ENCODE measurements at regions not wholly inside any gene's neighbourhood (a gene's known extent, or its start where the extent isn't known, plus 50 kb on each side); places are given as distances from the start of the nearest gene placed in this dataset.
"Not testable (repeated sequence)": the region's sequence is repeated elsewhere in the genome, so short reads cannot be mapped to it uniquely, and the experiment has no call there.

DNA sequence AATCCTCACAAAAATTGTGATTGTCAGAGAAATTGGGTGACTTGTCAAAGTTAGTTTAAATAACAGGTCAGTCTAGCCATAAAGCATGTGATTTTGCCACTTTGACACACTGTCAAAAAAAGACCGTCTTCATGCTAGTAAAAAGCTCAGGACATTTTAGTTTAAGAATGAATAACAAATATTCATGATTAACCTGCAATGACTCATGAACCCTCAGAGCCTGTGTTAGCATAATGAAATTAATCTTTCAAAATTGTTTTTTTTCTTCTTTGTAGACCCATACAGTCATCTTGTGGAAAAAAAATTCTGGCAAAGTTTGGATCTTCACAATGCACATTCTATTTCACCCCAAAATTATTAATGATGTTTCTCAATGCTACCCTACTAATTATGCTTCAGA lies 255.2 kb upstream of the POT1 start:
- DNase-seq (ENCODE audit: insufficient read length, low spot score) (no peak), FAIRE-seq (no peak)

DNA sequence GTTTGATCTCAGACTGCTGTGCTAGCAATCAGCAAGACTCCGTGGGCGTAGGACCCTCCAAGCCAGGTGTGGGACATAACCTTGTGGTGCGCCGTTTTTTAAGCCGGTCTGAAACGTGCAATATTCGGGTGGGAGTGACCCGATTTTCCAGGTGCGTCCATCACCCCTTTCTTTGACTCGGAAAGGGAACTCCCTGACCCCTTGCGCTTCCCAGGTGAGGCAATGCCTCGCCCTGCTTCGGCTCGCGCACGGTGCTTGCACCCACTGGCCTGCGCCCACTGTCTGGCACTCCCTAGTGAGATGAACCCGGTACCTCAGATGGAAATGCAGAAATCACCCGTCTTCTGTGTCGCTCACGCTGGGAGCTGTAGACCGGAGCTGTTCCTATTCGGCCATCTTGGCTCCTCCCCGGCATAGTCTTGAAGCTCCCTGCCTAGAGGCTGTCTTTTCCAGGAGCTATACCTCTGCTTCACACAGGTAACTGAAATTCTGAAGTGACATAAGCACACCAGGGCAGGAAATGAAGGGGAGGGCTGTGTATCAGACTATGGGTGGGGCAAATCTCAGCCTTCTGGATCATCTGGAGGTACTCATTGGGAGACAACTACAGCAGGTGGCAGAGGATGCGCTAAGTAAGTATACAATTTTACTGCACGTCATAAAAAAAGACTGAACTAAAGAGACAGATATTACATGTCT lies 252.1 kb upstream of the POT1 start:
- not testable (repeated sequence) for DNase-seq (ENCODE audit: insufficient read length, low spot score); FAIRE-seq

DNA sequence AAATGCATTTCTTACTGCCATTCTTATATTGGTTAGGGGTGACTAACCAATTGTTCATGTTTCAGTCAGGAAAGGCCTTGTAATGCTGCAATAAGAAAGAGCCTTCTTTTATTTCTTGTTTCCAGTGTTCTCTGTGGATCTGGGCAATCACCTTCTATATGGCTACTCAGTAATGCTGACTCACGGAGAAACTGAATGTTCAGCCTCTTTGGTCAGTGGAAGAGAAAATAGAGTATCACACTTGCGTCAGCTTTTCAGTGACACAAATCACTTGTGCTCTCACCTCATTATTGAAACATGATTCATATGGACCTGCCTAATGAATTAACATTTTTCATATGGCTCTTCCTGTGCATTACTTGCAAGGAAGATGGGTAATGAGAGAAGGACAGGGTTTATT lies 243.9 kb upstream of the POT1 start:
- FAIRE-seq, result no peak
- no peak for DNase-seq (ENCODE audit: insufficient read length, low spot score)

DNA sequence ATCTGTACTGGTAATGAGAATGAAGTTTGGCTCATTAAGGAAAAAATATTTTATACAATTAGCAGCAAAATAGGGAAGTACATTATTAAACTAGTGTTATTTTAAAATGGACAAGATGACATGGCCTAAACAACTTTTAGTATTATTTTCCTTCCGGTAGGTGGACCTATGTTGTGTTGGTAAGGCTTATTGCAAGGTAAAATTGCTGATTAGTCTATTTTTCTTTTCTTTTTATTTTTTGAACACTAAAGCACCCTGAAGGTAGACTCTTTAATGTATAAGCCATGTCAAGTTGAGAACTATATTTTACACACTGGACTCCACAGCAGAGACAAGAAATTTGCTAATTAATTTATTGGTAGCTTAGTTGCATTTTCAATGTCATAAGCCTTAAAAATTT lies 239.5 kb upstream of the POT1 start:
- FAIRE-seq (no peak), DNase-seq (ENCODE audit: insufficient read length, low spot score) (no peak)

DNA sequence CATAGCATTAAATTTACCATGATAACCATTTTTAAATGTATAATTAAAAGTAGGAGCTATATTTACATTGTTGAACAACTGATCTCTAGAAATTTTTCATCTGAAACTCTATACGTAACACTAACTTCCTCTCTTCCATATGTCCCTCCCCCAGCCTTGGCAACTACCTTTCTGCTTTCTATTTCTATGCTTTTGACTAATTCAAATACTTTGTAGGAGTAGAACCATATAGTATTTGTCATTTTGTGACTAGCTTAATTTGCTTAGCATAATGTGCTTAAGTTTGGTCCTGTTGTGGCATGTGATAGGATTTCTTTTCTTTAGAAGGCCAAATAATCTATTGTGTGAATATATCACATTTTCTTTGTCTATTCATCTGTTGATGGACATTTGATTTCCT lies 225.3 kb upstream of the POT1 start:
- DNase-seq (ENCODE audit: insufficient read length, low spot score), result no peak
- no peak for FAIRE-seq

DNA sequence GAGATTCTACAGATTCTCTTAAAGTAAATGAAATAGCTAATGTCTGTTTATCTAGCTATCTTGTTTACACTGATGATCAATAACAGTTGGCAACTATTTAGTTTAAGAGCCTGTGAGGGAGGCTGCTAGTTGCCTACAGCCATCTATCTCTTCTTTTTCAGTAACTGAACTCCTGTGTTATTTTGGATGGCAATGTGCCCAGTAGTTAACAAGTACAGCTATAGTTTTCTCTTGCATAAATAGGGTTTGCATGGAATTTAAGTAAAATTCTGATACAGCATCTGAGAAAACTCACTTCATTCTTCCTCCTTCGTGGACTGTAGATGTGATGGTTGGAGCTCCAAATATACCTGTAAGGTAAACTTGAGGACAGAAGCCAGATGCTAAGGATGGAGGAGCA lies 219.5 kb upstream of the POT1 start:
- DNase-seq (ENCODE audit: insufficient read length, low spot score) (no peak), FAIRE-seq (no peak)

DNA sequence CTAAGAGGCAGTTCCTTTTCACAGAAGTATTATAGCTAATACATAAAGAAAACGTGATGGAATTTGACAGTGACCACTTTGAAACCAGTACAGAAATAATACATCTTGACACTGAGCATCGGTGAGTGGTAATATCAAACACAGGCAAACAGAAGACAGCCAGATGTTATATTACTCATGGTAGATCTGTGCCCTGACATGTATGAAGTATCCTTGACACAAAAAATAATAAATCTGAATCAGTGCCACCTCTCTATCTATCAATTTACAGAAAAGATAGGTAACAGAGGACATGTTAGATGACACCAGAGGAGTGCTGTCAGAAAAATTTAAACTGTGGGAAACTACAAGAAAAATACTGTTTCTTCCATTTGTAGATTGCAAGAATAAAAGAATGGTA lies 217.4 kb upstream of the POT1 start:
- no peak for DNase-seq (ENCODE audit: insufficient read length, low spot score)
- FAIRE-seq, result no peak

DNA sequence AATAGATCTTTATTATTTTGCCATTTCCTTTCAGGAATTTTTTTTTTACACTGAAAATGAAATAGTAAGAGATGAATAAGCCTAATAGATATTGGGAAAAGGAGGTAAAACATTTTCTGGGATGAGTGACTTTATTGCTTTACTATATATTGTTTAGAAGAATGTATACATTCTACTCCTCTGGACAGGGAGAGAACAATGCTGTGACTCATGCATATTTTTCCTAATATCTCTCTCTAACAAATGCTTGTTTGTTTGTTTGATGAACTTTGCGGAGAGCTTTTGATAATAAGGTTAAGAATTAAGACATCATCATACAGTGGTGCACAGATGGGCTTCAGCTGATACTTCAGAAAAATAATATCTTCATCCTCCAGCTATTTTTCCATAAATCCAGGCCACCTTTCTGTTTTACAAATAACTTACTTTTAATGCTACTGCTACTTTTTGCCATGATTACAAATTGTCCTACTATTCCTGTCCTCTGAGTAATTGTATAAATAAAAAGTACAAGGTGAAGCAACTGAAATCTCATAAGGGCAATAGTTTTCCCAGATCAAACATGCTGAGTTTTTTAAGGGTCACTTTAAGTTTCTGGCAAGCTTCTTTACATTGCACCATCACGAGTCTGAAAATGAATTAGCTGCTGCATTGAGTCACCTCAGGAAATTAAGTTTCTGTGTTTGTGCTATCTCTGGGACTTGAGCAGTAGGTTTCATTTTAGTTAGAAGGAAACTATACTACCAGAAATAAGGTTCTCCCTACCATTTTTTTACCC lies 207.3 kb upstream of the POT1 start:
- FAIRE-seq (no peak), DNase-seq (ENCODE audit: insufficient read length, low spot score) (no peak)

DNA sequence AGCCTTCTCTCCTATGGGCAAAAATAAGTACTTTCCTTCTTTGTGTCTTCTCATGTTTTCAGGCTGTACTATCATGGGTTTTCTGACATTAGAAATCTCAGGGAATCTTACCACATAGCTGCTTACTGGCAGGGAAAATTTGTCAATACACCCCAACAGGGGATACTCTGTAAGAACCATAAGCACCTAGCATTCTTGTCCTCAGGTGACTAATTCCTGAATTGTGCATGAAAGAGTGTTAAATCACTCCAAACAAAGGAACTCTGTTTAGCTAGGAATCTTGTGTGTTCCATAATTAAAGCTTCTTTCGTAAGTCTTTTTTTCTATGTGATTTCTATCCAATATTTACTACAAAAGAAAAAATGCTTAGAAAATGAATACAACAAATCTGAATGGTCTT lies 206.7 kb upstream of the POT1 start:
- DNase-seq (ENCODE audit: insufficient read length, low spot score) (no peak), FAIRE-seq (no peak)

DNA sequence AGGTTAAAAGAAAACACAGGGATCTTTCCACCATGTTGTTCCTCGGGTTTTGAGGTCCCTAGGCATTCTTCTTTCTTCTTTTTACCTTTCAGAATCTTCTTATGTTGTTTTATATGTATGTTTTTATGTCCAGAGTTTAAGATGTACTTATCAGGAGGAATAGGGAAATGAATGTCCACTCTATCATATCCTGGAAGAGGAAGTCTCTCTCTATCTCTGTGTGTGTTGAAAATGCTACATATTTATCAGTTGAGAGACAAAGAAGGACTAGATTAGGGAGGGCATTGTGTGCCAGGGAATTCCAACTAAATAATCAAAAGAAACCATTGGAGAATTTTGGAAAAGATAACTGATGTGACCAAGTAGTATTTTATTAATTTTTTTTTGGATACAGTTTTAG lies 200.5 kb upstream of the POT1 start:
- DNase-seq (ENCODE audit: insufficient read length, low spot score) (no peak), FAIRE-seq (no peak)

DNA sequence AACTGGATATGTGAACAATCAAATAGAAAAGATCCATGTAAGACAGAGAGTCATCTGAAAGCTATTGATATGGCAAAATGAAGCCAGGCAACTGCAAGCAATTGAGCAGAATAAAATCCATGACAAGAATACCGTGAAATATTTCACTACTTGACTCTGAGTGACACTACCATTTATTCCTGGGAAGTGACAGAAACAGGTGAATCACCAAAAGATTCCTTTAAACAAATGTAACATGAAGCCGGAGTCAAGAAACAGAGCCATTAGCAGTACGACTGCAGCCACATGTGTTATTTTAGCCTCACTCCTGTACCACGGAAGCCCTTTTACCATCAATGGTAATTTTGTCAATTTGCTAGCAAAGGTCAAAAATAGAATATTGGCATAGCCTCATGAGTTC lies 197.7 kb upstream of the POT1 start:
- FAIRE-seq, result no peak
- DNase-seq (ENCODE audit: insufficient read length, low spot score), result no peak

DNA sequence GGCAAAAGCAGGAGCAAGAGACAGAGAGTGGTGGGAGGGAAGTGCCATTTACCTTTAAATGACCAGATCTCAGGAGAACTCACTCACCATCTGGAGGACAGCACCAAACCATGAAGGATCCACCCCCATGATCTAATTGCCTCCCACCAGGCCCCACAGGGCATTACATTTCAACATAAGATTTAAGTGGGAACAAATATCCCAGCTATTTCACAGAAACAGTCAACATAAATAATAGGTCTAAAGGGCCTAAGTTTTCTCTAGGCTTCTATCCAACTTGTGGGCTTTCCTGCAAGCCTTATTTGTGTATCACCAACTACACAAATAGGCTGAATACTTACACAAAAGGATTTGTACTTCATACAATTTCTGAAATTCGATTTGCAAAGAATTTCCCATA lies 196.8 kb upstream of the POT1 start:
- FAIRE-seq (no peak), DNase-seq (ENCODE audit: insufficient read length, low spot score) (no peak)

DNA sequence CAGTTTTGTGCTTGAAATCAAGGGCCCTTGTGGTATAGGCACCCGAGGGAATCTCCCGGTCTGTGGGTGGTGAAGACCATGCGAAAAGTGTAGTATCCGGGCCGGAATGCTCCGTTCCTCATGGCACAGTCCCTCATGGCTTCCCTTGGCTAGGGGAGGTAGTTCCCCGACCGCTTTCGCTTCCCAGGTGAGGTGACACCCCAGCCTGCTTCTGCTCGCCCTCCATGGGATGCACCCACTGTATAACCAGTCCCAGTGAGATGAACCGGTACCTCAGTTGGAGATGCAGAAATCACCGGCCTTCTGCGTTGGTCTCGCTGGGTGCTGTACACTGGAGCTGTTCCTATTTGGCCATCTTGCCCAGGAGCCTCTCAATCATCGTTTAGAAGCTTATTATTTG lies 195.7 kb upstream of the POT1 start:
- no peak for DNase-seq (ENCODE audit: insufficient read length, low spot score)
- FAIRE-seq, result no peak

DNA sequence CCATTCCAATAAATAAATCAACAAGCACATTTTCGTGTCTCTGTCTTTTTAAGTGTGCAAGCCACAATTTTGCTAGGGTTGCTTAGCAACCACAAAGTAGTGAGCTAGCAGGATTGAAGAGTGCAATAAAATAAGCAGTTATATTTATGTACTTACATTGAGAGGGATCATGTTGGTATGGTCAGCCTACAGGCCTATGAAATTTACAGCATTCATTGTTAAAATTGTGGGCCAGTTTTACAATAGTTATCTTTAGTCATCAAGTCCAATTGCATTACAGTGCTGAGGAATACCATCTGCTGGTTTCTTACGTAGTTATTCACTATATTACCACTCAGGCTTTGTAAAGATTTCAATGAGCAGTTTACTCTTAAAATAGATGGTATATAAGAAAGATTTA lies 192.5 kb upstream of the POT1 start:
- FAIRE-seq (no peak), DNase-seq (ENCODE audit: insufficient read length, low spot score) (no peak)

DNA sequence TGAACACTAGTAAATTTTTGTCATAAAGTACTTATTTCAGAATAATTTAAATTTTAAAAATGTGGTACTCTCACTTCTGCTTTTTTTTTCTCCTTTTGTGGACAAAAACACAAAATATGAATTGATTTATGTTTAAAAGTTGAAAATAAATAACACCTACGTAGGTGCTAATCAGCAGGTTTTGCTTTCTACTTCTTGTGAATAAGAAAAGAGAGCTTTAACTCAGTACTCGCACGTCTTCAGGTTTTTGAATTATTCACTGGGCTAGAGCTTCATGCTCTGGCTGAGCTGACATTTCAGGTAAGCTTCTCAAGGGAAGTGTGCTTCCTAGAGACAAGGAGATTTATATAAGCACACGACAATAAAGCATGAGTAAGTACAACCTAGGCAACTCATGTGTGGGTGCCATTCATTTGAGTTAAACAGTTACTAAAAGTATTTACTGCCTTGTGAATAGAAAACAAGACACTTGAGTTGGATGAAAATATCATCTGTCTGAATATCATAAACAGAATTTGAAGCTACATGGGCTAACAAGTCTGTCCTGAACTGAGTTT lies 190.0 kb upstream of the POT1 start:
- DNase-seq (ENCODE audit: insufficient read length, low spot score) (no peak), FAIRE-seq (no peak)

DNA sequence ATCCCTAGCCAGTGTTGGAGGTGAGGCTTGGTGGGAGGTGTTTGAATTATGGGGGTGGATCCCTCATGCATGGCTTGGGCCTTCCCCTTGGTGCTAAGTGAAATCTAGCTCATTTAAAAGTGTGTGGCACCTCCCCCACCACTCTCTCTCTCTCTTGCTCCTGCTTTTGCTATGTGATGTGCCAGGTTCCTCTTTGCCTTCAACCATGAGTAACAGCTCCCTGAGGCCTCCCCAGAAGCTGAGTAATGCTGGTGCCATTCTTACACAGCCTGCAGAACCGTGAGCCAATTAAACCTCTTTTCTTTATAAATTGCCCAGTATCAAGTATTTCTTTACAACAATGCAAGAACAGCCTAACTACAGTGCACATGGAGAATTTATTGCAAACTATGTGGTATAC lies 188.8 kb upstream of the POT1 start:
- no peak for DNase-seq (ENCODE audit: insufficient read length, low spot score)
- FAIRE-seq, result no peak

DNA sequence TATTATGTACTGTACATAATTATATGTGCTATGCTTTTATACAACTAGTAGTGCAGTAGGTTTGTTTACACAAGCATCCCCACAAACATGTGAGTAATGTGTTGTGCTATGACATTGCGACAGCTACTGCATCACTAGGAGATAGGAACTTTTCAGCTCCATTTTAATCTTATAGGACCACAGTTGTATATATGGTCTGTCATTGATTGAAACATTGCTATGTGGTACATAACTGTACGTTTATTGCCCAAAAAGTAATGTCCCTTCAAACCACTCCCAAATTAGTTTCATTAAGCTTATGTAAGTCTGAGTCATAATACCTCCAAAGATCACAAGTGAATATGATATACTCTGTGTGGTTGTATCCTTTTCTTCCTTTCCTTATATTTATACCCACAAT lies 183.2 kb upstream of the POT1 start:
- DNase-seq (ENCODE audit: insufficient read length, low spot score), result no peak
- no peak for FAIRE-seq

DNA sequence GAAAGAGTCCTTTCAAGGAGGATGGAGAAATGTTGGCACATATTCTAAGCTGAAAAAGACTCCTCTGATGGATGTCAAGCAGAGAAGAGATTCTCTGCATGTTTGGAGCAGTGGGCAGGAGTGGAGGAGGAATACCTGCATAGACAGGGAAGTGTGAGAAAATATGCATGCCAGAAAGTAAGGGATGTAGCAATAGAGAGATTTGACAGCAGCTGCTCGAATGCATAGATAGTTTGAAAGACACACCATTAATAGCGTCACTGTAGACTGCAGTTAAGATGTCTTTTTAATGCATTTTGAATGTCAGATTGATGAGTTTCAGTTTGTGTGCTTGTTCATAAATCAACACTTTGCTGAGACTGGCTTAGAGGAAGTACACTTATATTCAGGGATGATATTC lies 169.9 kb upstream of the POT1 start:
- FAIRE-seq (no peak), DNase-seq (ENCODE audit: insufficient read length, low spot score) (no peak)

DNA sequence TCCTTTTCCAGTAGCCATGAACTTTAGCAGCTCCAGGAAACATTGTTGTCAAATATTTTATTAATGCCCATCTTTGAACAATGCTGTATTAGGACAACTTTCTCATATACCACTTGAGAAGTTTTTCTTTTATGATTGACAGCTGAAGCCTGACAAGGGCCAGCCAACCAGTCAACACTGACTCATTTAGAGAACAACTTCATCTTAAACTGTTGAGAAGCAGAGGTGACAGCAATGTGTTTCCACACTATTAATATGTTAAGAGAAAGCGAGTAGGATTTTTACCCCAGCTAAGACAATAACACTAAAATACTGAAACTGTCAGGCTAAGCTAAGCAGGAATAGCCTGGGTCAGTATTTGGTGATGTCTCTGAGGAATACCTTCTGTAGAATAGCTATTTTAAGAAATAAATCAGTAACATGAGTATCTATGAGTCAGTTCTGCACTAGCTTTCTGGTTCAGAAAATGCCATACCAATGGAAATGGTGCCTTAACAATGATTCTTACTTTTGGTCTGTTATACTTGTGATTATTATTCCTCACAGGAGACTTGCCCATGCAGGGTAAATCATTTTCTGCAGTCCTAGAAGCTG lies 168.8 kb upstream of the POT1 start:
- DNase-seq (ENCODE audit: insufficient read length, low spot score) (no peak), FAIRE-seq (no peak)

DNA sequence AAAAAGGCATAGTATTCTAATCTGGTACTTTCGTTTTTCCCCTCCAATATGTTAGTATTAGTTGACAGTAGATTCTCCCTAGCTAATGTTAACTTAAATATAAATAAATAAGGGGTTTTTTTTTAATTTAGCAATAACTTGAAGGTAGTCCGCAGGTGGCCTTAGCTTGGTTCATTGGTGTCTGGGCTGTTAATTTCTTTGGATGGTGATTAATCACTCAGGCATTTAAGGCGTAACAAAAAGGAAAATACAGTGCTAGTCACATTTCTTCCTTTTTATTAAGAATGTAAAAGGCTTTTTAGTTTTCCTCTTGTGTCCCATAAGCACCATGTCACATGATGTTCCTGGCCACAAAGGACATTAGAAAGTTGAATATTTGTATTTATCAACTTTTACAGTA lies 161.0 kb upstream of the POT1 start:
- no peak for FAIRE-seq
- DNase-seq (ENCODE audit: insufficient read length, low spot score), result no peak

DNA sequence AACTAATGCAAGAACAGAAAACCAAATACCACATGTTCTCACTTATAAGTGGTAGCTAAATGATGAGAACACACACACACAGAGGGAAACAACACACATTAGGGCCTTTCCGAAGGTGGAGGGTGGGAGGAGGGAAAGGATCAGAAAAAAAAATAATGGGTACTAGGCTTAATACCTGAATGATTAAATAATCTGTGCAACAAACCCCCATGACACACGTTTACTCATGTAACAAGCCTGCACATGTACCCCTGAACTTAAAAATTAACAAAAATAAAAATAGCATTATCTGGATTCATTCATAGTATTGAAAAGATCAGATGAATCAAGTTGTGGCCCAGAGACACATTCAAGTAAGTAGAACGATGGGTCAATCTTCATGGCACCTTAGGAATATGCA lies 159.5 kb upstream of the POT1 start:
- FAIRE-seq (no peak), DNase-seq (ENCODE audit: insufficient read length, low spot score) (no peak)

DNA sequence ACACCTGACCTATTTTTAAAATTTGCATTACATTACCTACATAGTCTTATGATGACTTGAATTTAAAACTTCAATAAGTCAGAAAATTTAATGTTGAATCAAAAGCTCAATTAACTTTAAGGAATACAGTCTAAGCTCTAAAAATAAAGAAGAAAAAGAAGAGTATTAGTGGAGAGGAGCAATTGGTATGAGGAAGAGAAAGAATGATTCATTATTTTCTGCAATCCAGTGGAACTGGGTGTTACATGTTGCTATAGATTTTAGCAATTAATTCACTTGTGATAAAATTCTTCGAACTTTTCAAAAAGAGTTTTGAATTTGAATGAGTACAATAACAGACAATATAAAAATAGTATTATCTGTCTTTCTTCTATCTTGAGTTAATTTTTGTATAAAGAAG lies 158.9 kb upstream of the POT1 start:
- DNase-seq (ENCODE audit: insufficient read length, low spot score) (no peak), FAIRE-seq (no peak)
